Glomerular visceral epithelial cell (primary cell): ENCODE measurements at regions not wholly inside any gene's neighbourhood (a gene's known extent, or its start where the extent isn't known, plus 50 kb on each side); places are given as distances from the start of the nearest gene placed in this dataset.
"Not testable (repeated sequence)": the region's sequence is repeated elsewhere in the genome, so short reads cannot be mapped to it uniquely, and the experiment has no call there.

ENCODE experiments used
- DNase-seq: peaks from one replicate; pipeline ENCODE4 v3.0.0-alpha.2; 2016; ENCODE audit errors: extremely low spot score

- DNase-seq = no peak
Measured at GRCh38 chr3:11712646-11713045, 68.9 kb upstream of the VGLL4 start.

DNA sequence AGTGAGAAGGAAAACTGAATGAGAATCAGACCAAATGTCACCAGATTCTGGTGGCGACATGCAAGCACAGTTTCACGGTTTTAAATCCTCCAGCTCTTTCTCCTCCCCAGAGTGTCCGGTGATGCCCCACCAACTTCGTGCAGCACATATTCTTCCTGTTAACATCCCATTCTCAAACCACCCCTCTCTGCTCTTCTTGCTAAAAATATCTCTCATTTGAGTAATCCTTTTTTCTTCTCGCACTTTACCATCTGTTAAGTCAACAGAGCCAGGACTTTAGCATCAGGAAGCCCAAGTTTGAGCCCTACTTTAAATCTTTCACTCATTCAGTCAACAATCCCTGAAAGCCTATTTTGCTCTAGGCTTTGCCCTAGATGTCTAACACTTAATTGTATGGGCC is 68.2 kb upstream of the VGLL4 start:
- DNase-seq = no peak

DNA sequence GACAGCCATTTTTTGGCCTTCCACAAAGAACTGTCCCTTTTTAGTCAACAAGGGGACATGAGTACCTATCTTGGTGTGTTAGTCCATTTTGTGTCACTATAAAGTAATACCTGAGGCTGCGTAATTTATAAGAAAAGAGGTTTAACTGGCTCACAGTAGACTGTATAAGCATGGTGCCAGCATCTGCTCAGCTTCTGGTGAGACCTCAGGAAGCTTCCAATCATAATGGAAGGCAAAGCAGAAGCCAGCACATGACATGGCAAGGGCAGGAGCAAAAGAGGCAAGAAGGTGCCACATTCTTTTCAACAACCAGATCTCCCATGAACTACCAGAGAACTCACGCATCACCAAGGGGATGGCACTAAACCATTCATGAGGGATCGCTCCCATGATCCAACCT is 66.1 kb upstream of the VGLL4 start:
- DNase-seq = no peak

DNA sequence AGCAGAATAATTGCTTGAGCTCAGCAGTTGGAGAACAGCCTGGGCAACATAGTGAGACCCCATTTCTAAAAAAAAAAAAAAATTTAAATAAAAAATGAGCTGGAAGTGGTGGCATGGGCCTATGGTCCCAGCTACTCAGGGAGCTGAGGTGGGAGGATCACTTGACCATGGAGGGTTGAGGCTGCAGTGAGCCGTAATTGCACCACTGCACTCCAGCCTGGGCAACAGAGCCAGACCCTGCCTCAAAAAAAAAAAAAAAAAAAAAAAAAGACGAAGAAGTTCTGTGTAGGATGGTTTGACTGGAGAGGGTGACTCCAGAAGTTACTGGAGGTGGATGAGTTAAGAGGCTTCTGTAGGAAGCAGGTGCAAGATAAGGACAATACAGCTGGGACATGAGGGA is 63.4 kb upstream of the VGLL4 start:
- not testable (repeated sequence) for DNase-seq

DNA sequence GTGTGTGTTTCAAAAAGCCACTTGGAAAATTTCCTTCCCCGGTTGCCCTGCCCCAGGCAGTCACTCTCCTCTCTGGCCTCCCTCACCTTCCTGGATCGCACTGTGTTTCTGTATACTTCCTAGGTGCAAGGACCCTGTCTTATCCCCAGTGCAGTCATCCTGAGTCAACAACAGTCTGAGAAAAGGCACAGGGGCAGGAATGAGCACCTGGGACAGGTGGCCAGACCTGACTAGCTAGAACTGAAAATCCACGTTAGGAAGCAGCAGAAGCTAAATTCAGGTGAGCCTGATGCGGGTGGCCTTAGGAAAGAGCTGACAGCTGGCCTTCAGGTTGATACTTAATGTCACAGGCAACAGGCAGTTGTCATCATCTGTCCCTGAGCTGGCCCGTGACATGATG is 62.9 kb upstream of the VGLL4 start:
- DNase-seq = no peak

GRCh38 chr3:11705049-11705448 is 61.3 kb upstream of the VGLL4 start:
- no peak for DNase-seq

GRCh38 chr3:11703146-11703545 is 59.4 kb upstream of the VGLL4 start:
- no peak for DNase-seq

DNA sequence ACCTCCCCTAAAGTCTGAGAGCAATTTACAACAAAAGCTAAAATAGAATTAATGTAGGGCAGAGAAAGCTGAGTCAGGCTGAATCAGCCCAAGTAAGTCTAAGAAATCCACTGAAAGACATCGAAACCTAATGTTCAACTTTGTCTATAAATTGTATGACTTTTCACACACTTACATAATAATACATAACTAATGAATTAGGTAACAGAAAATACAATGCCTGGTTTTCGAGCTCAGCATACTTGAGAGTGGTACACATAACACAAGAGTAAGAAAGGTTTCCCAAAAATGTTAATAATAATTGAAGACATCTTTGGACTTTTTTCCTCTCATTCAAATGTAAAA is 55.3 kb upstream of the VGLL4 start:
- DNase-seq = no peak

- DNase-seq = no peak
Measured at GRCh38 chr3:11698326-11699082, 54.8 kb upstream of the VGLL4 start.

- no peak for DNase-seq
Measured at GRCh38 chr3:11697701-11698100, 54.0 kb upstream of the VGLL4 start.

DNA sequence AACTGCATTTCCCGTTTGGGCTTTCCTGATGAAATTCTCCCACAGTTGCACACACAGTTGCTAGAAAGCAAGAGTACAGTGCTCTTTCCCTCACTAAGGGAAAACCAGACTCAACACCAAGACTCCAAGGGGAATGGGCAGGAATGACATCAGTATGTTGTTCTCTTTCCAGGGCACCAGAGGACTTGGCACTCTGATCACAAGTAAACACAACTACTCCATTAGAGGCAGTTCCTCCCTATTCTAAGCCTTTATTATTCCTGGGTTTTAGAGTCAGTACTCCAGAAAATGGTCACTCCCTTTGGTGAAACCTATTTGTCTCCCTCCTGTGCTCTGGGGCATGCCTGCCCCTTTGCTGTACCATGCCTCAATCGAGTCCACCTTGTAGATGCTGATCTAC is 52.3 kb upstream of the VGLL4 start:
- no peak for DNase-seq
